ENCODE measurements at regions not wholly inside any gene's neighbourhood (a gene's known extent, or its start where the extent isn't known, plus 50 kb on each side); places are given as distances from the start of the nearest gene placed in this dataset.

DNA sequence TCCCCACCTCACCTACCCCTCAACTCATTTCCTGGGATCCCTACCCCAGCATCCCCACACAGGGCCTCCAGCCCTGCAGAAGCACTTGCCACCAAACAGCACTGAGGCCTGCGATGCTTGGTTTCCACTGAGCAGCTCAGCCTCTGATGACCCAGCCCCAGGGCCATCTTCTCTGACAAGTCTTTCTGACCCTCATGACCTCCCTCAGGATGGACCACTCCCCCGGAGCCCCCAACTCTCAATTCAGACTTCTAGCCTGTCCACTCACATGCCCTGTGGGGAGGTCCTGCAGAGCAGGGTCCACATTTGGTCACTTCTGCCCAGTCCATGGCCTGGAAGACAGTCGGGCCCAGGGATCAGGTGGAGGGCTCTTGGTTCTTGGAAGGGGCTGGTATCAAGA lies 63.4 kb upstream of the SPATA12 start:
- CTCF ChIA-PET: interaction anchor here (0.9 to 5.7 kb wide), 14 partner anchors 8 to 197 kb away, joined by 3 to 46 read pairs (median 6); no protein-coding TSS in a partner anchor
- POLR2A ChIA-PET: no interaction called here
- no peak for DNase-seq (ENCODE audit: extremely low spot score)
- TF ChIP-seq, protein P1, sequence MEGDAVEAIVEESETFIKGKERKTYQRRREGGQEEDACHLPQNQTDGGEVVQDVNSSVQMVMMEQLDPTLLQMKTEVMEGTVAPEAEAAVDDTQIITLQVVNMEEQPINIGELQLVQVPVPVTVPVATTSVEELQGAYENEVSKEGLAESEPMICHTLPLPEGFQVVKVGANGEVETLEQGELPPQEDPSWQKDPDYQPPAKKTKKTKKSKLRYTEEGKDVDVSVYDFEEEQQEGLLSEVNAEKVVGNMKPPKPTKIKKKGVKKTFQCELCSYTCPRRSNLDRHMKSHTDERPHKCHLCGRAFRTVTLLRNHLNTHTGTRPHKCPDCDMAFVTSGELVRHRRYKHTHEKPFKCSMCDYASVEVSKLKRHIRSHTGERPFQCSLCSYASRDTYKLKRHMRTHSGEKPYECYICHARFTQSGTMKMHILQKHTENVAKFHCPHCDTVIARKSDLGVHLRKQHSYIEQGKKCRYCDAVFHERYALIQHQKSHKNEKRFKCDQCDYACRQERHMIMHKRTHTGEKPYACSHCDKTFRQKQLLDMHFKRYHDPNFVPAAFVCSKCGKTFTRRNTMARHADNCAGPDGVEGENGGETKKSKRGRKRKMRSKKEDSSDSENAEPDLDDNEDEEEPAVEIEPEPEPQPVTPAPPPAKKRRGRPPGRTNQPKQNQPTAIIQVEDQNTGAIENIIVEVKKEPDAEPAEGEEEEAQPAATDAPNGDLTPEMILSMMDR (IDR thresholded peaks at IDR 0.05; ENCODE audit: control extremely low read depth, extremely low read depth, low read depth, missing control alignments): no peak

DNA sequence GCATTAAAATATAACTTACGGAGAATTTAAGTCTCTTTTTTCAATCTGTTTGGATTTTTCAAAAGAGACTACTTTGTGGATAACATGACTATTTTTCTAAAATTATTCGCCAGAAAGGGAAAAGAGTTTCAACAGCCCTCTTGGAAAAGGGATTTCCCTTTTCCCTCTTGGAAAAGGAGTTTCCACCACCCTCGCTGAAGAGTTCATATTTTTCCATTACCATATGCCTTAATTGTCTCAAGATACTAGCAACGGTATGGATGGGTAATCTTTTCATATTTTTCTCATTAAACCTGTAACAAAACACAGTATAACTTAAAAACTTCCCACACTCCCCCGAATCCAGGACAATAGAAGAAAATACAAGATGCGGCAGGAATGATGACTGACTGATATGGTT lies 66.1 kb upstream of the SPATA12 start:
- no peak for DNase-seq (ENCODE audit: extremely low spot score)
- ChIA-PET CTCF (interaction anchor here (0.7 to 5.7 kb wide), 8 partner anchors 6 to 409 kb away, joined by 3 to 46 read pairs (median 8); no protein-coding TSS in a partner anchor), POLR2A (no interaction called here)
- TF ChIP-seq, protein P1 (IDR thresholded peaks at IDR 0.05; ENCODE audit: control extremely low read depth, extremely low read depth, low read depth, missing control alignments): no peak

DNA sequence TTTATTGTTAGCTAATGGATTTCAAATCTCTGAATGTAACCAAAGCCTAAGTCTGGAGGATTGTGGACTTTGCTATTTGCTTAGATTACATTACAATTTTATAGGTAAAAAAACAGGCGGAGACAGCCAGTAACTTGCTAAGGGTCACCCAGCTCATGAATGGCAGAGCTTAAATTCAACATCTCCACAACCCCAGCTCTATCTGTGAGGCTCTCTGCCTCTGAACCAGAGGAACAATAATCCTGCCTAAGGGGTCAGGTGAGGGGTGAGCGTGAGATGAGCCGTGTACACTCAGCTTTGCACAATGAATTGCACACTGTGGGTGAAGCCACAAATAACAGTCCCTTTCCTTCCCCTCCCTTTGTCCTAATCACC lies 69.8 kb upstream of the SPATA12 start:
- DNase-seq (ENCODE audit: extremely low spot score): no peak
- CTCF ChIA-PET: interaction anchor here (1.0 to 7.2 kb wide), 14 partner anchors 7 to 287 kb away, joined by 3 to 141 read pairs (median 9); partner anchors contain the start of gene ARHGEF3
- TF ChIP-seq, protein P1 (IDR thresholded peaks at IDR 0.05; ENCODE audit: control extremely low read depth, extremely low read depth, low read depth, missing control alignments): no peak
- POLR2A ChIA-PET: no interaction called here

DNA sequence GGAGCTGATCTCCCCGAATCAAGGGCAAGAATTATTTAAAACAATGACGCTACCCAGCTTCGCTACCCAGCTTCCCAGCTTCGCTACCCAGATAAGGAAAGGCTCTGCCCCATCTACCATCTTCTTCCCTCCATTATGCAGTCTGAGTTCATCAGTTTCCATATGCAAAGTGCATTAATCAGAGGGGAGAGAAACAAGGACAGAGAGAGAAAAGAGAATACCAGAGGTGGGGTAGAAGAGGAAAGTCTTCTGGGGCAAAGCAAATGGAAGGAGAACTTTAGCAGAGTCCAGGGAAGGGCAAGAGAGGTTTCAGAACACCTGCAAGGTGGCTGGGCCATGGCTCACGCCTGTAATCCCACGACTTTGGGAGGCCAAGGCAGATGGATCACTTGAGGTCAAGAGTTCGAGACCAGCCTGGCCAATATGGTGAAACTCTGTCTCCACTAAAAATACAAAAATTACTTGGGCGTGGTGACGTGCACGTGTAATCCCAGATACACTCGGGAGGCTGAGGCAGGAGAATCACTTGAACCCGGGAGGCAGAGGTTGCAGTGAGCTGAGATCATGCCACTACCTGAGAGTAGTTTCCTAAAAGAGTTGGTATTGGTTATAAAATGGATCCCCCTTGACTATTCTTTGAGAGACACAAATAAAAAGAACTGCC lies 70.4 kb upstream of the SPATA12 start:
- DNase-seq (ENCODE audit: extremely low spot score): no peak
- CTCF ChIA-PET: interaction anchor here (1.0 to 7.2 kb wide), 28 partner anchors 7 to 316 kb away, joined by 3 to 141 read pairs (median 6); partner anchors contain the start of gene ARHGEF3
- TF ChIP-seq, protein P1 (IDR thresholded peaks at IDR 0.05; ENCODE audit: control extremely low read depth, extremely low read depth, low read depth, missing control alignments): no peak
- POLR2A ChIA-PET: no interaction called here

DNA sequence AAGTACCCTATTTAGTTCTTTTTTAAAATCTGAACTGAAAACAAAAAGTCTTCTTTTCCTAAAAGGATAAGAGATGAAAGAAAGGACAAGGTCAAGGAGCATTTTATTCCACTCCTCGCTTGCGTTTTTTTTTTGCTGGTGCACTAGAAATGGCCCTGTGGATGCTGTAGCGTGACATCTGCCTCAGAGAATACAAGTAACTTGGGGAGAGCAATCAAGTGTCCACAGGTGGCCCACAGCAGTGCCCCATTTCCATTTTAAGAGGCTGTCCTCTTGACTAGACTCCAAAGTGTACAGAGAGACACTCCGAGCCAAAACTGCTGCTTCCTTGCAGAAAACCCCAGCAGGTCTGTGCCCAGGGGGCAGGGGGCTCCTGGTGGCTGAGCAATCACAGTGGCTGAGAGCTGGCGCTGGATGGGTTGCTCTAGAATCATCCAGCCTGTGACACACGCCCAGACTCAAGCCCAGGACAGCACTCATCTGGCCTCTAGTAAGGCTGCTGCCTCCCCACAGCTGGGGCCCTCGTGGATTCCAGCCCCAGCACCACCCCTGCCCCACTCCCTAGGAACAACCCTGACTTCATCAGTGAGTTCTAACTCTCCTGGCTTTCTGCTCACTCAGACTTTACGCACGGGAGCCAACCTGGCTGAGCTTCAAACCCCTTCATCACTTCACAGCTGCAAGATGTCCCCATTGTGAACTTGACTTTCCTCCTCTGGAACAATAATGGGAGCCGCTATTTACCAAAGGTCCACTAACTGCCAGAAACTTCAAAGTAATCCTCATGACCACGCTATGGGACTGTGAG lies 71.1 kb upstream of the SPATA12 start:
- TF ChIP-seq, protein P1 (IDR thresholded peaks at IDR 0.05; ENCODE audit: control extremely low read depth, extremely low read depth, low read depth, missing control alignments): no peak
- DNase-seq (ENCODE audit: extremely low spot score): no peak
- ChIA-PET CTCF (interaction anchor here (0.7 to 7.2 kb wide), 56 partner anchors 8 to 432 kb away, joined by 3 to 141 read pairs (median 6); partner anchors contain the start of genes ARHGEF3 and CCDC66), POLR2A (interaction anchor here (0.7 kb wide), 1 partner anchor 294 kb away, joined by 3 read pairs; no protein-coding TSS in a partner anchor)

DNA sequence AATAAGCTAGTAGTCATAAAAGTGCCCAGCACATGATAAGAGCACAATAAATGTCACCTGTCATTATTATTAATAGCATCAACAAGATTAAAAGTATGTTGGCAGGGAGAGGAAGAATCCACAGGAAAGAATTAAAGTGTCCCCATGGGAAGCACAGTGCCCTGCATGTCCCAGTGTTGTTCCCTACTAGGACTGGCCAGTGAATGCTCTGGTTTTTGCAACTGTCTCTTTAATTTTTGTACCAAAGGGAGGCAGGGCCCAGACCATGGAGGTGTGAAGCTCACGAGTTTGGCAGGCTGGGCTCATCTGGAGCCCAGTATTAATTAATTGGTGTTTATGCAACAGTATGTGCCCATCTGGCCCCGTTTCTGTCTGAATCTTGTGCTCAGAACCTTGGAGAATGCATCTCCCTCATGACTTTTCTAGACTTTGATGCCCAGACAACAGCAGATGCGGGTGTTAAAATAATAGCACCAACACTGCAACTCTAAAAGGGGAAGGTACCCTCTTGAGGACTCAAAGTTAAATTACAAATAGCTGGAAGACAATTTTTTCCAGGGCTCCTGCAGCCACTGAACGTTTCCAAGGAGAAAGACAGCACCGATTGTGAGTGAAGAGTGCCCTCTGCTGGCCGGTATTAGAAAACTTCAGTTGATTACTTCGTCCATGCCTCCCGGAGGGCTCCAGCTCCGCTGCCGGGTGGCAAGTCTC lies 71.9 kb upstream of the SPATA12 start:
- TF ChIP-seq, protein P1 (IDR thresholded peaks at IDR 0.05; ENCODE audit: control extremely low read depth, extremely low read depth, low read depth, missing control alignments): peak; percentile 62
- ChIA-PET POLR2A (interaction anchor here (0.7 kb wide), 1 partner anchor 294 kb away, joined by 3 read pairs; no protein-coding TSS in a partner anchor), CTCF (interaction anchor here (0.7 to 7.2 kb wide), 60 partner anchors 9 to 432 kb away, joined by 3 to 141 read pairs (median 6); partner anchors contain the start of genes ARHGEF3 and CCDC66)
- DNase-seq (ENCODE audit: extremely low spot score): peak; percentile 66

Data from GM10248 (cell line).